ENCODE measurements at regions not wholly inside any gene's neighbourhood (a gene's known extent, or its start where the extent isn't known, plus 50 kb on each side); places are given as distances from the start of the nearest gene placed in this dataset.

GRCh38 chr10:3401491-3401938 is 228.9 kb upstream of the PITRM1 start:
- no peaks in the 10 kb centered on the region for H3K9me3 Mint-ChIP-seq (ENCODE audit: unreplicated experiment)
- no peak overlapping the region for H3K4me3 Mint-ChIP-seq (ENCODE audit: unreplicated experiment)
- no peak for TF ChIP-seq CTCF (IDR thresholded peaks at IDR 0.05; ENCODE audit: unreplicated experiment)
- H3K27ac Mint-ChIP-seq (ENCODE audit: unreplicated experiment), result no peak overlapping the region
- DNase-seq (ENCODE audit: low spot score), result no peak
- H3K36me3 Mint-ChIP-seq (ENCODE audit: low read depth, unreplicated experiment), result no peaks in the 10 kb centered on the region
- H3K4me1 Mint-ChIP-seq (ENCODE audit: unreplicated experiment), result peaks cover 42% of the 10 kb centered on the region
- H3K27me3 Mint-ChIP-seq (ENCODE audit: unreplicated experiment), result peaks cover 13% of the 10 kb centered on the region

GRCh38 chr10:3400348-3400747 is 227.8 kb upstream of the PITRM1 start:
- no peaks in the 10 kb centered on the region for H3K36me3 Mint-ChIP-seq (ENCODE audit: low read depth, unreplicated experiment)
- peaks cover 15% of the 10 kb centered on the region for H3K27me3 Mint-ChIP-seq (ENCODE audit: unreplicated experiment)
- H3K4me1 Mint-ChIP-seq (ENCODE audit: unreplicated experiment), result peaks cover 38% of the 10 kb centered on the region
- H3K4me3 Mint-ChIP-seq (ENCODE audit: unreplicated experiment), result no peak overlapping the region
- H3K9me3 Mint-ChIP-seq (ENCODE audit: unreplicated experiment), result no peaks in the 10 kb centered on the region
- no peak for DNase-seq (ENCODE audit: low spot score)
- TF ChIP-seq CTCF (IDR thresholded peaks at IDR 0.05; ENCODE audit: unreplicated experiment), result no peak
- peak overlapping the region; percentile 86 for H3K27ac Mint-ChIP-seq (ENCODE audit: unreplicated experiment)

- no peak overlapping the region for H3K4me3 Mint-ChIP-seq (ENCODE audit: unreplicated experiment)
- no peak for DNase-seq (ENCODE audit: low spot score)
- H3K36me3 Mint-ChIP-seq (ENCODE audit: low read depth, unreplicated experiment), result no peaks in the 10 kb centered on the region
- no peak for TF ChIP-seq CTCF (IDR thresholded peaks at IDR 0.05; ENCODE audit: unreplicated experiment)
- H3K4me1 Mint-ChIP-seq (ENCODE audit: unreplicated experiment), result peaks cover 34% of the 10 kb centered on the region
- peak overlapping the region; percentile 86 for H3K27ac Mint-ChIP-seq (ENCODE audit: unreplicated experiment)
- H3K9me3 Mint-ChIP-seq (ENCODE audit: unreplicated experiment), result no peaks in the 10 kb centered on the region
- H3K27me3 Mint-ChIP-seq (ENCODE audit: unreplicated experiment), result peaks cover 15% of the 10 kb centered on the region
Observed at GRCh38 chr10:3399756-3400155, 227.2 kb upstream of the PITRM1 start.

- no peak overlapping the region for H3K4me3 Mint-ChIP-seq (ENCODE audit: unreplicated experiment)
Observed at GRCh38 chr10:3398825-3399646, 226.5 kb upstream of the PITRM1 start.

More at GRCh38 chr10:3398825-3399646, 226.5 kb upstream of the PITRM1 start:
- H3K36me3 Mint-ChIP-seq (ENCODE audit: low read depth, unreplicated experiment), result no peaks in the 10 kb centered on the region
- no peaks in the 10 kb centered on the region for H3K9me3 Mint-ChIP-seq (ENCODE audit: unreplicated experiment)
- DNase-seq (ENCODE audit: low spot score), result no peak
- no peak for TF ChIP-seq CTCF (IDR thresholded peaks at IDR 0.05; ENCODE audit: unreplicated experiment)
- peak overlapping the region; percentile 86 for H3K27ac Mint-ChIP-seq (ENCODE audit: unreplicated experiment)
- H3K4me1 Mint-ChIP-seq (ENCODE audit: unreplicated experiment), result peaks cover 30% of the 10 kb centered on the region
- peaks cover 15% of the 10 kb centered on the region for H3K27me3 Mint-ChIP-seq (ENCODE audit: unreplicated experiment)

All from endothelial cell (in vitro differentiated cells).